Calu3 (cell line): ENCODE measurements at regions not wholly inside any gene's neighbourhood (a gene's known extent, or its start where the extent isn't known, plus 50 kb on each side); places are given as distances from the start of the nearest gene placed in this dataset.

ENCODE experiments used
- BruUV-seq: library from RNA; stranded (reverse); fragments of 400-500 nt; replicated peaks from 2 replicates; lab custom pipeline; 2021; lab: Mats Ljungman, UMichigan
- CTCF ChIA-PET: fragments of 300-600 bp; sonication (Branson Sonifier 250); formaldehyde crosslinking; loops from one replicate; lab custom pipeline; 2022; ENCODE audit warnings: antibody characterized with exemption; lab: Charles Lee
- DNase-seq: peaks from one replicate; pipeline ENCODE4 v3.0.0; 2022
- H3K27ac Mint-ChIP-seq: one replicate; pipeline ENCODE4 v1.8.0; 2022; ENCODE audit warnings: mixed read lengths; ENCODE audit not compliant: unreplicated experiment
- H3K27me3 Mint-ChIP-seq: one replicate; pipeline ENCODE4 v1.8.0; 2022; ENCODE audit warnings: mixed read lengths; ENCODE audit not compliant: unreplicated experiment
- H3K36me3 Mint-ChIP-seq: one replicate; pipeline ENCODE4 v1.8.0; 2022; ENCODE audit warnings: mild to moderate bottlenecking, moderate library complexity, mixed read lengths; ENCODE audit not compliant: insufficient read depth, unreplicated experiment
- H3K4me1 Mint-ChIP-seq: one replicate; pipeline ENCODE4 v1.8.0; 2022; ENCODE audit warnings: mild to moderate bottlenecking, low read depth, mixed read lengths; ENCODE audit not compliant: unreplicated experiment
- H3K4me3 Mint-ChIP-seq: one replicate; pipeline ENCODE4 v1.8.0; 2022; ENCODE audit warnings: mild to moderate bottlenecking, low read depth, moderate library complexity, mixed read lengths; ENCODE audit not compliant: unreplicated experiment
- H3K9me3 Mint-ChIP-seq: one replicate; pipeline ENCODE4 v1.8.0; 2022; ENCODE audit warnings: low read depth, mixed read lengths; ENCODE audit not compliant: unreplicated experiment
- CTCF ChIP-seq: fragments of 200-600 bp; IDR thresholded peaks from one replicate; pipeline ENCODE4 v1.8.0; 2022; ENCODE audit warnings: antibody characterized with exemption; ENCODE audit not compliant: unreplicated experiment
- intact Hi-C: fragments of 100-400 bp; cut with micrococcal nuclease; formaldehyde crosslinking; loops from one replicate; pipeline ENCODE4 v1.10.0; 2022; ENCODE audit not compliant: unreplicated experiment

- Mint-ChIP-seq H3K4me1 (no peaks in the 10 kb centered on the region), H3K36me3 (no peaks in the 10 kb centered on the region), H3K9me3 (no peaks in the 10 kb centered on the region), H3K4me3 (no peak overlapping the region), H3K27me3 (no peaks in the 10 kb centered on the region), H3K27ac (no peak overlapping the region)
- intact Hi-C loops = no loop called here
- CTCF ChIA-PET = no interaction called here
- TF ChIP-seq CTCF = no peak
- BruUV-seq = no TSS peak
- DNase-seq = no peak
Observed at GRCh38 chr1:170819781-170820180, 115.6 kb upstream of the MROH9 start.

- Mint-ChIP-seq H3K9me3 (peaks cover 3% of the 10 kb centered on the region), H3K27me3 (no peaks in the 10 kb centered on the region), H3K27ac (no peak overlapping the region), H3K4me3 (no peak overlapping the region), H3K36me3 (no peaks in the 10 kb centered on the region), H3K4me1 (no peaks in the 10 kb centered on the region)
- intact Hi-C loops = no loop called here
- CTCF ChIA-PET = no interaction called here
- no TSS peak for BruUV-seq
- TF ChIP-seq CTCF = no peak
- no peak for DNase-seq
Observed at GRCh38 chr1:170823120-170823519, 112.2 kb upstream of the MROH9 start.

GRCh38 chr1:170831276-170831675 is 104.1 kb upstream of the MROH9 start:
- TF ChIP-seq CTCF = no peak
- no peaks in the 10 kb centered on the region for H3K36me3 Mint-ChIP-seq
- intact Hi-C loops = no loop called here
- no peak overlapping the region for H3K4me3 Mint-ChIP-seq
- DNase-seq = no peak
- CTCF ChIA-PET = no interaction called here
- peaks cover 7% of the 10 kb centered on the region for H3K9me3 Mint-ChIP-seq
- no peaks in the 10 kb centered on the region for H3K4me1 Mint-ChIP-seq
- H3K27me3 Mint-ChIP-seq = no peaks in the 10 kb centered on the region
- no peak overlapping the region for H3K27ac Mint-ChIP-seq
- BruUV-seq = no TSS peak

GRCh38 chr1:170836141-170836540 is 99.2 kb upstream of the MROH9 start:
- Mint-ChIP-seq H3K36me3 (no peaks in the 10 kb centered on the region), H3K9me3 (peaks cover 5% of the 10 kb centered on the region), H3K27me3 (no peaks in the 10 kb centered on the region), H3K27ac (no peak overlapping the region), H3K4me3 (no peak overlapping the region), H3K4me1 (no peaks in the 10 kb centered on the region)
- intact Hi-C loops = no loop called here
- no TSS peak for BruUV-seq
- CTCF ChIA-PET = interaction anchor here (0.6 to 0.9 kb wide), 4 partner anchors 28 to 800 kb away, joined by 3 to 7 read pairs (median 4); no protein-coding TSS in a partner anchor
- no peak for DNase-seq
- TF ChIP-seq CTCF = no peak

- Mint-ChIP-seq H3K27ac (no peak overlapping the region), H3K27me3 (no peaks in the 10 kb centered on the region), H3K36me3 (no peaks in the 10 kb centered on the region), H3K4me3 (no peak overlapping the region), H3K4me1 (no peaks in the 10 kb centered on the region), H3K9me3 (no peaks in the 10 kb centered on the region)
- BruUV-seq = no TSS peak
- no peak for DNase-seq
- TF ChIP-seq CTCF = no peak
- CTCF ChIA-PET = no interaction called here
- intact Hi-C loops = no loop called here
Observed at GRCh38 chr1:170840371-170840770, 95.0 kb upstream of the MROH9 start.
